CD4-positive, alpha-beta T cell treated with Interleukin-12 subunit alpha and Interleukin-12 subunit beta, for 1 hour (primary cell): ENCODE measurements at regions not wholly inside any gene's neighbourhood (a gene's known extent, or its start where the extent isn't known, plus 50 kb on each side); places are given as distances from the start of the nearest gene placed in this dataset.

ENCODE experiments used
- DNase-seq: peaks from one replicate; pipeline ENCODE4 v3.0.0-alpha.2; 2020

- DNase-seq: no peak
Measured at GRCh38 chr2:76314271-76315020, 603.7 kb upstream of the GCFC2 start.

DNA sequence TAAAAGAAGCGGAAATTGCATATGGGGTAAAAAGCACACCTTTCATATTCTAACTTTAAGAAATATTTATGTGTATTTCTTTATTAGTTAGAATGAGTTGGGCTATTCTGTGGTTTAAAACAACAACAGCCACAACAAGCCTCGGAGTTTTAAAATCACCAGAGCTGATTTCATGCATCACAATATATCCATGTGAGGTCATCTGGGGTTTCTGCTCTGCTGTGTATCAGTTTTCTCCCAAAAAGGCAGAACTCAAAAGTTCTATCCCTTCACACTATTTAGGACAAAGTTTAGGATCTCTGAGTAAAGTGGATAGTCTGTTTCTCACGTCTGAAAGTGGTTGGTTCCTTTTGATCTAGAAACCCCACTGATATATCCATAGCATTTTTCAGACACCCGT lies 601.5 kb upstream of the GCFC2 start:
- no peak for DNase-seq

DNA sequence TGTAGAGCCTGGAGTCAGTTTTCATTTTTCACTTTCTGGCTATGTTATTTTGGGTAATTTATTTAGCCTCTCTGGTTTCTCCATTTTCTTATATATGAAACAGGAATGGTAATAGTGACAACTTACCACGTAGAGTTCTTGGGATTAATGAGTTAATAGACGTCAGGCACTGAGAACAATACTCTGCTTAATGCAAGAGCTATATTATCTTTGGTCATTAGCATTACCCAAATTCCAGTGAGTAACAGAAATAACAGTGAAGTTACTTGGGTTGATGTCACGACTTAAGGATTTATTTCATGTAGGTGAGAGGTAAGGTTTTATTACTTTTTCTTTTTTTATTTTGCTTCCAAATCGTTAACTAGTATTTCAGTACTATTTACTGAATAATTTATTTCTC lies 601.0 kb upstream of the GCFC2 start:
- DNase-seq: no peak

DNA sequence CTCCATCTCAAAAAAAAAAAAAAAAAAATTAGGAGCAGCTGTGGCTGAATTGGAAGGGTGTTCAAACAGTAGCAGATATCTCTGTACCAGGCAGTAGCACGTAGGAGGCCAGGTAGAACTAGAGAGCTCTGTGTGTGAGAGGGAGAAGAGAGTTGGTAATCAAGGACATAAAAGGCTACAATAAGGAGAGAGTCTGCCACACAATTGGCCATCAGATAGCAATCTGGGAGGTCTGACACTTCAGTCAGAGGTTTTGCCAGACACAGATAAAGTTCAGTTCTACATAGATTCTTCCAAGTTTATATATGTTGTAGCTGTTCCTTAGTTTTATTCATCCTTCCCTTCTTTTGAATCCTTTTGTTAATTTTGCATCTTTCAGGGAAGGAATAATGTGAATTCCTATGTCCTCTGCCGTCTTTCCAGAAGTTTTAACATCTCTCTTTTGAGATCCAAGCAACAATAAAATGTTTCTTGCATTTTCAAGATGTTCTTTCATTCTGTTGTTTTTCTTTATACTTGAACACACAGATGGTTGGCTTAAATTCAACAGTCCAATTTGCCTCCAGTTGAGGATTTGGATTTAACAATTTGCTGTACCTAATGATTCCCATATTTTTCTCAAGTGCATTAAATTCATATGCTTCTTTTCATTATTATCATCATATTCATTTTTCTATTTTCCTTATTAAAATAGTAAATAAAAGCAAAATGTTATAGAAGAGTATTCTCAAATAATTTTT lies 600.3 kb upstream of the GCFC2 start:
- no peak for DNase-seq

- no peak for DNase-seq
Measured at GRCh38 chr2:76307495-76307894, 596.8 kb upstream of the GCFC2 start.

GRCh38 chr2:76298041-76298440 lies 587.3 kb upstream of the GCFC2 start:
- no peak for DNase-seq

GRCh38 chr2:76296438-76296837 lies 585.7 kb upstream of the GCFC2 start:
- DNase-seq: no peak

- DNase-seq: no peak
Measured at GRCh38 chr2:76295762-76296161, 585.0 kb upstream of the GCFC2 start.

- no peak for DNase-seq
Measured at GRCh38 chr2:76288598-76288997, 577.9 kb upstream of the GCFC2 start.

- DNase-seq: no peak
Measured at GRCh38 chr2:76288146-76288545, 577.4 kb upstream of the GCFC2 start.

DNA sequence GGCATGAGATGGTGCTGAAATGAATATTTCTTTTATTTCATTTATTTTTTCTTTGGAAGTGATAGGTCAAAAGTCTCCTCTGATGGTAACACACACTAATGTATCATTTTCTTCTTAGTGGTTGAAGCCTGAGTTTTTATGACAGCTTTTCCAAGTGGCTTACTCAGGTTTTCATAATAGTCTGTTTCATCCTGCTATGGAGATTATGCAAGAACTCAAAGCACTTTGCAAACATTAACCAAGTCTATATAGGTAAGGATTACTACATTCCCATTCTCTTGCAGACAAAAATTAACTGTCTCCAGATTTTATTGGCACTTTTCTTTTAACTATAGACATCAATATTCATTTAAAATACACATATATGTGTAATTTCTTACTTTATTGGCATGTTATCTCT lies 572.6 kb upstream of the GCFC2 start:
- DNase-seq: no peak

DNA sequence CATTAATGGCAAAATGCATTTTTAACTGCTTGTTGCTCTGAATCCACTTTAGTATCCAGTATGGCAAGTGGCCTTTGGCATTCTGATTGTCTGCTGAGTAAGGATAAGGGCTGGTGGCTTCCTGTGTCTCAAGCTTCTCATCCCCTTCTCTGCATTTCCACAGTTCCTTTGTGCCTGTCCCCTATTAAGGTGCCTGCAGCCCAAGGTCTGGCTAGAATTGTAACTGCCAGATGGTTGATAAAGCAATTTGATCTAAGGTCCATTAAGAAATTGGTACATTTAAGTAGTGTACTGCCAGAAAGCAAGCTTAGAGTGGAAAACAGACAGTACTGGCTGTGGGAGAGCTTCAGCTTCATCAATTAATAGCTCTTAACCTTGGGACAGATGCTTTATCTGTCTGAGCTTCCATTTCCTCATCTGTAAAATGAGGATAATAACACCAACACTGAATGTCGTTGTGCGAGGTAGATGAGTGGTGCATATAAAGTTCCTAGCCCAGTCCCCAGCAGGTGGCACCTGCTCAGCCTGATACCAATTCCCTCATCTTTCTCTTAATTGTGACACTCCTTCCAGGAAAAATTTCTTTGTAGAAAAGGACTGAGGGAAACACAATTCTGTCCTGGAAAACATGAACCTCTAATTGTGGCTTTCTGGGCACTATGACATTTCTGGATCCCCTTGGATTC lies 570.6 kb upstream of the GCFC2 start:
- DNase-seq: no peak

- no peak for DNase-seq
Measured at GRCh38 chr2:76280686-76281085, 570.0 kb upstream of the GCFC2 start.

DNA sequence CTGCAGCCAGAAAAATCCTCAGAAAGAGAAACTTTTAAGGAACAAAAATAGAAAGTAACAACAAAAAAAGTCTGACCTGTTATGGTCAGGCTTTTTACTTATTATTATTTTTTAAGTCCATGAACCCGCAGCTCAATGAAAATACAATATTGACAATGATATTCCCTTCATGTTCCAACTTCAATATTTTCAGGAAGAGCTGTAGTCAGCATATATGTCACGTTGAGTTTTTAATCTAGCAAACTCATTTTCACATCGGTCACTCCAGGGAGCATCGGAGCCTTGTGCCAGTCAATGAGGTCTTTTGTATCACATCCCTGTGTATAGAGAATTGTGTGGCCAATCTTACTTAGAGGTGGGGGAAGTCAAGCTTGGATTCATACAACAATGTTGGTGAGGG lies 568.4 kb upstream of the GCFC2 start:
- DNase-seq: no peak

DNA sequence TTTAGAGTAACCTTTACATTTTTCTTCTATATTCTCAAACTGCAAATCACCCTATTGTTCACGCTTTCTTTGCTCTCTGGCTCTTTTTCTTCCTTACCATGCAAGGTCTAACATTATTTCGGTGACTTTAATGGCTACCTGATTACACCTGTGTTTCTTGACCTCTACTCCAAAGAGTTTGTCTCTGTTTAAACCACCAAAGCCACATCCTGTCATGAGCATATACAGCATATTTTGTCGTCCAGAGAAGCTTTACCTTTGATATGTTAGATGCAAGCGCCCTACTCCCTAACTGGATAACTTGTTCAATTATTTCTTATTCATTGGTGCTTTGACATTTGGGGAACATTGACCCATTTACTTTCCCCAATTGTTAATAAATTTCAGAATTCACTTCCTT lies 565.1 kb upstream of the GCFC2 start:
- DNase-seq: no peak

GRCh38 chr2:76274676-76275075 lies 564.0 kb upstream of the GCFC2 start:
- no peak for DNase-seq

GRCh38 chr2:76274160-76274559 lies 563.4 kb upstream of the GCFC2 start:
- DNase-seq: no peak

- DNase-seq: no peak
Measured at GRCh38 chr2:76270096-76270710, 559.5 kb upstream of the GCFC2 start.

DNA sequence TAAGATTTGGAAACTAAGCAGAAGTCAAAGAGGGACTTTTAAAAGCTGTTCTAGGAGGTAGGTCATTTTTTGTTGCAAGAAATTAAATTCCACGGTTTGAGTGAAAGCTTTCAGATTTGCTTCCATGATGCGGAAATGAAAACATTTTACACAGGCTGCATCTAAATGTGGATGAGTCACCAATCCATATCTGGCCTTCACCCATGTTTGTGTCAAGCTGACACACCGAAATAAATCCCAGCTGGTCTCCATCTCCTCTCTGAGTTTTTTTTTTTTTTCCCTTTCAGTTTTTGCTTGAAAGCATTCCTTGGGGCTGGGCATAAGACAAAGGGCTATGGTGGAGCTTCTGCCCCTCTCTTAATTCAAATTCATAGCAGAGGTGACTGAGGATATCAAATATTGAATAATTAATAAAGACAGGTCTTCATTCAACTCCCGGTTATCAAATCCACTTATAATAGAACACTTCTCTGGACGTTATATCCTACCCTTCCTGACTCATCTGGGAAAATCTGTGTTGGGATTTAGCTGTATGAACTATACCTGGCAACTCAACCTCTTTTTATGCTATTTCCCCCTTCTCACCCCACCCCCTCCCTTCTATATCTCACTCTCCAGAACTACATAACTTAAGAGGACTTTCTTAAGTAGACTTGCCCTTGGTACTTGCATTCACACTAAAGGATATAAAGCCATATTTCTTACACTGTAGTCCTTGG lies 558.3 kb upstream of the GCFC2 start:
- no peak for DNase-seq

DNA sequence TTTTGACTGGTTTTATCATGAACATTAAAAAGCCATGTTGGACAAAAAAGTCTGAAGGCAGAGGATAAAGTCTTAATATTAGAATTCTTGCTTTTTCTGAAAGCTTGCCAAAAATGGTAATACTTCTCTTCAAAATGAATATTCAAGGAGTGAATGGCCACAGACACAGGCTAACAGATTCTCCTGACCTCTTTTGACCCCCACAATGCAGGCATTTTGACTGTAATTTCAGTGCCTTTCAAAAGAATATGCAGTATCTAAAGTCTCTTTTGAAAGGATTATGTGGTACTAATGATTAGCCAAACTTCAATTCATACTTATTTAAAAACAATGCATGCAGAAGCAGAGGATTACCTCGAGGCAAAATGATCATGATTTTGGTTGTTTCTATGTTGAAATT lies 557.8 kb upstream of the GCFC2 start:
- DNase-seq: no peak

GRCh38 chr2:76257802-76258201 lies 547.1 kb upstream of the GCFC2 start:
- DNase-seq: no peak

- DNase-seq: no peak
Measured at GRCh38 chr2:76256458-76257088, 545.9 kb upstream of the GCFC2 start.
